T-helper 1 cell (primary cell): ENCODE measurements at regions not wholly inside any gene's neighbourhood (a gene's known extent, or its start where the extent isn't known, plus 50 kb on each side); places are given as distances from the start of the nearest gene placed in this dataset.

Source experiments
- DNase-seq, 5 donors: peaks; one replicate each; pipeline ENCODE4 v3.0.0-alpha.2; 2012 to 2020

GRCh38 chr3:28109829-28110228 is 131.6 kb upstream of the CMC1 start:
- no peak for DNase-seq

GRCh38 chr3:28110869-28111268 is 130.6 kb upstream of the CMC1 start:
- no peak for DNase-seq

DNA sequence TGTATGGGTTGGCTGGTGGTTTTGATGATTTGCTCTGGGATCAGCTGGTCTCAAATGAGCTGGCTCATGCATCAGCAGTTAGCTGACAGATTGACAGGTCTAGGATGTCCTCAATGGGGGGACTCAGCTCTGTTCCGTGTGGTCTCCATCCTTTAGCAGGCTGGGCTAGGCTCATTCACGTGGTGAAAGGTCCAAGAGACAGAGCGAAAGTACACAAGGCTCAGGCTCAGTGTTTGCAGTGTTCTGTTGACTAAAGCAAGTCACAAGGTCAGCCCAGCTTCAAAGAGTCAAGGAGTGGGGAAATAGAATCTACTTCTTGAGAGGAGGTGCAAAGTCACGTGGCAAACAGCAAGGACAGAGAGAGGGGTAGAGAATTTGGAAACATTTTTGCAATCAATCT is 126.5 kb upstream of the CMC1 start:
- DNase-seq: no peak

- no peak for DNase-seq
Observed at GRCh38 chr3:28115316-28115715, 126.1 kb upstream of the CMC1 start.

- DNase-seq: no peak
Observed at GRCh38 chr3:28117598-28117997, 123.8 kb upstream of the CMC1 start.

DNA sequence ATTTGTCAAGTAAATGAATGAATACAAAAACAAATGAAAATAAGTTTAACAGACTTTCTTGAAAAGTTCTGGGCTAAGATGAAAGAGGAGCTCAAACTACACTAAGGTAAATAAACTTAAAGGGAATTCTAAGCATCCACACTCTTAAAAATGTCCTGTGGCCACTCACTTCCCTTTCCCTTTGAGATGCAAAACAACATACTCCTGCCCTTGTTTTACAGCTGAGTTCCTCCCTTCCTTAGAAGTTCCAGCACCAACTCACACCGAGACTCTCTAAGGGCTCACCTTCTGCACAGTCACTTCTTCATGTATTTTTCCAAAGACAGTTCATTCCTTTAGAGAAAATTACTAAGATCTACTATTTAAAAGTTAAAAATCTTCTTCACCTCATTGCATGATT is 123.3 kb upstream of the CMC1 start:
- DNase-seq: no peak

DNA sequence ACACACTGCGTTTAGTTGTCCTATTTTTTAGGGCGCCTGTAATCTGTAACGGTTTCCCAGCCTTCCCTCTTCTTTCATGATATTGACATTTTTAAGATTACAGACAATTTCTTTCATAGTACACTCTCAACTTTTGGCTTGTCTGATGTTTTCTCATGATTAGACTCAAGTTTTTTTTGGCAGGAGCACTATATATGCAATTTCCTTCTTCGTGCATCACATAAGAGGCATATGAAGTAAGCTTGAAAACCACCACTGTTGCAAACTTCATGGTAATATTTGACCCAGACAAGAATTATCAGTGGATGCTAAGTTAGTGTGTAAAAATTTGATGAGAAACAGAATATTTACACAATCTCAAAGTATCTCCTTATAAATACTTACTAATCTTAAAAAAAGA is 119.2 kb upstream of the CMC1 start:
- no peak for DNase-seq

DNA sequence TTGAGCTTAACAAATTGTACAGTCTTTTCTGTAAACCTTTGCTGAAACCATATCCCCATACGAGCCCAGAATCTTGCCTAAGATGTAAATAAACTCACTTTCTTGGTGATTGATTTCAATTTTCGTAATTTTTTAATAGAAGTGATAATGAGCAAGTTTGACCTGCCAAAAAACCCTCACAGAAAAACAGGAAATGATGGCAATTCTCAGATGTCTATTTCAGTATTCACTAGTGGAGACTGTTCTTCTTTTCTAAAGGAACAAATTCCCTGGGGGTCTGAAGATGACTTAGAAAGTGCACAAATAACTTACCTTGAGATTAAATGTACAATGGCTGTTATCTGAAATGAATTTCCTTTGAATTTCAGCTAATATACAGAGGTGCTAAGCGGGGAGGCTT is 116.5 kb upstream of the CMC1 start:
- DNase-seq: no peak

GRCh38 chr3:28125342-28125741 is 116.1 kb upstream of the CMC1 start:
- no peak for DNase-seq

- no peak for DNase-seq
Observed at GRCh38 chr3:28130836-28131235, 110.6 kb upstream of the CMC1 start.

DNA sequence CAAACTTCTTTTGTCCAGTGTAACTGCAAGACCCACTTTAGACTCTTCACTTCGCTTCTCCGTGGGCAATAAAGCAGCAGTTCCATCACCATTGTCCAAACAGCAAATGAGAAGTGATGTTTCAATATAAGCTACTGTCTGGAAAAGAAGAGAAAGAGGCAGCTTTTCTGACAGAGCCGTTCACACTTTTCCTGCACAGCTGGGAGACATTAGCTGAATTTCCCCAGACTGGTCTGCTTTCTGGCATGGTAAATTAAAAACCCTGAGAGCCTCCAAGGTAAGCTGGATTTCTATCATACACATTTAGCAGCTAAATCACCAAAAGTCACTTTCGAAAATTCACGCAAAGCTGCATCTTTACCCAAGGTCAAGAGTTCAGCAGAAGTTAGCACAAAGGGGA is 108.5 kb upstream of the CMC1 start:
- DNase-seq: no peak

GRCh38 chr3:28134198-28134597 is 107.2 kb upstream of the CMC1 start:
- DNase-seq: no peak

GRCh38 chr3:28134792-28135375 is 106.5 kb upstream of the CMC1 start:
- no peak for DNase-seq

DNA sequence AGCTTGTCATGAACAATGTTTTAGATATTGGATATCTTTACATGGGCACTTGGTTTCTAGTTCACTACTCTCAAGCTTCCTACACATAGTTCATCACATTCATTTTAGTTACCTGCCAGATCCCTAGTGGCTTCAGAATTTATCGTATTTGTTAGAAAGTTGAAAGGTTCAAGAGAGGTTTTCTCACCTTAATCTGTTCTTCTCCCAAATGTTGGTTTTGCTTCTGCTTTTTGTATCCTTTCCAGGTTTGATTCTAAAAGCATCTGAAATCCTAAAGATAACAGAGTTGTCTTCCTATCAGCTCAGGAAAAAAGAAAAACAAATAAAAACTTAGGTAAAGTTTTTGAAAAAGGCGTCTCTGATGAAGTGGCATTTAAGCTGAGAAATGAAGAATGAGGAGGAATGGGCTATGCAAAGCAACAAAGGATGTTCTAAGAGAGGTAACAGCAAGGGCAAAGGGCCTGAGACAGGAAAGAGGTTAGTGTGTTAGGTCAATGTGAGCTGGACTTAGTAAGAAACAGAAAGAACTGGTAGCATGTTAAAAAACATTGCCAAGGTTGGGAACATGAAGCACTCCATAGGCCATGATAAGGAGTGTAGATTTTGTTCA is 104.7 kb upstream of the CMC1 start:
- DNase-seq: no peak

DNA sequence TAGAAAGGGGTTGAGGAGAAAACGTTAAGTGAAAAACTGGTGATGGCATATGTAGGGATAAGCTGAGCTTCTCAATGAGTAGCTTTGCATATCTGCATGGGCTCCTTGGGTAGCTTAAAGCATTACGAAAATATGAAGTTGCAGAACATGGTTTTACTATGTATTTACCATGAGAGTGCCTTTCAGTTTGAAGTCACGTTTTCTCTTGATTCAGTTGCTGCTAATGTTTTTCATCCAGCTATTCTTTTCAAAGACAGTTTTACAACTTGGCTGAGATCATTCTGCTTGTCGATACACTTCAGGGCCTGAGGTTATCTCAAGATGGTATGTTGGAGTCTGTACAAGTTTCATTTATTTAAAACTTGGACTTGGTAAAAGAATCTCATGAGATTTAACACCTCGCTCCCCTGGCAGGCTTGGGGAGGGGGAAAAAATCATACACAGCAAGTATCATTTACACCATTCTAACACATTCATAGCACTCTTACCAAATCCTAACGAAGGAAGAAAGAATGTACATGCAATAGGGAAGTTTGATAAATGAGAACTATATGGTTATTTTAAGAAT is 103.3 kb upstream of the CMC1 start:
- DNase-seq: no peak

DNA sequence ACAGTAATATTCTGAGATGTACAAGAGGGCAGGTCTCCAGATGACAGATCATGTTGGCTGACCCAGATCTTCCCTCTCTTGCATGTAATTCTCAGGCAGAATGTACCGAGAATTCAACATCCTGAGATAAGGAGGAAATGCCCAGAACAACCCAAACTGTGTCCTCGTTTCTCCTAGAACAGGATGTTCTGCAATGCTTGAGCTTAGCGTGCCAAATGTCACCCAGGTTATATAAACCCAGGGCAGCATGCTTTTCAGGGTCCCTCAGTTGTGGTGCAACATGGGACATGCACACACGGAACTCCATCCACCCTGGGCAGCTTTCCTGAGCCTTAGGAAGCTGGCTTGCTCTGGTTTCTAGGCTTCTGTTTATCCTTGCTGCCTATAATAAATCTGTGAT is 102.1 kb upstream of the CMC1 start:
- DNase-seq: no peak

GRCh38 chr3:28139967-28140634 is 101.3 kb upstream of the CMC1 start:
- DNase-seq: no peak

DNA sequence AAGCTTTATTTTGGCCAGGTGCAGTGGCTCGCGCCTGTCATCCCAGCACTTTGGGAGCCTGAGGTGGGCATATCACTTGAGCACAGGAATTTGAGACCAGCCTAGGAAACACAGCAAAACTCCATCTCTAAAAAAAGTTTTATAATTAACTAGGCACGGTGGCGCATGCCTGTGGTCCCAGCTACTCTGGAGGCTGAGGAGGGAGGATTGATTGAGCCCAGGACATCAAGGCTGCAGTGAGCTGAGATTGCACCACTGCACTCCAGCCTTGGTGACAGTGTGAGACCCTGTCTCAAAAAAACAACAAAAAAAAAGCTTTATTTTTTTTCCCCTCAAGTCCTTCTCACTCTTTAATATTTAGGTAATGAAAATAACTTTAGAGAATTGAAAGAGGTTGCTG is 100.8 kb upstream of the CMC1 start:
- DNase-seq: no peak

DNA sequence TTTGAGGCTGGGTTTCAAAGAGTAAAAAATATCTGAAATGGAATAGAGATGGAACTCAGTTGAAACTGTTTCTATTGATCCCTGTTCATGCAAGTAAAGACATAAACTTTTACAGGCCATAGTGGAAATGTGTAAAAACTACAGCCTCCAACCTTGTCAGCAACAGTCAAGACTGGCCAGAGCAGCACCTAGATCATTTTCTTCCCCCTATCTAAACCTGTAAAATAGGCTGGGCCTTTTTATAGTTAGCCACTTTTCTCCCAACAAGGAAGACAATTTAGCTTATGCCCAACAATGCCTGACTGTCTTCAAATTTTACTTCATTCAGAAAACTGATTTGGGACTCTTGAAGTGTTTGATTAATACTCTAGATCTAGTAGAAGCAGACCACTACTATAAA is 91.5 kb upstream of the CMC1 start:
- DNase-seq: no peak

- DNase-seq: no peak
Observed at GRCh38 chr3:28150465-28151206, 90.8 kb upstream of the CMC1 start.

DNA sequence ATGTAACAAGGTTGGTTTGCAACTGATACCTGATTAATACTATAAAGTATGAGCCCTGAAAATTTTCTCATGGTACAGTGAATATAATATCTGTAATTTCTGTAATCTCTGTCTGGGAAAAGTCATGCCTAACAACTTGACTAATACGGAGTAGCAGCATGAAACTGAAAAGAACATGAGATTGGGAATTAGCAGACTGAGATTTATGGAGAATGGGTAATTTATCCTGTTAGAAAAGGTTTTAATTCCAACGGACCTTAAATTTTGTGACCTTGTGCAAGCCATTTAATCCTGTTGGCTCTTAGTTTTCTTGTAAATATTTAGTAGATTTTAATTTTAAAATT is 90.2 kb upstream of the CMC1 start:
- no peak for DNase-seq

DNA sequence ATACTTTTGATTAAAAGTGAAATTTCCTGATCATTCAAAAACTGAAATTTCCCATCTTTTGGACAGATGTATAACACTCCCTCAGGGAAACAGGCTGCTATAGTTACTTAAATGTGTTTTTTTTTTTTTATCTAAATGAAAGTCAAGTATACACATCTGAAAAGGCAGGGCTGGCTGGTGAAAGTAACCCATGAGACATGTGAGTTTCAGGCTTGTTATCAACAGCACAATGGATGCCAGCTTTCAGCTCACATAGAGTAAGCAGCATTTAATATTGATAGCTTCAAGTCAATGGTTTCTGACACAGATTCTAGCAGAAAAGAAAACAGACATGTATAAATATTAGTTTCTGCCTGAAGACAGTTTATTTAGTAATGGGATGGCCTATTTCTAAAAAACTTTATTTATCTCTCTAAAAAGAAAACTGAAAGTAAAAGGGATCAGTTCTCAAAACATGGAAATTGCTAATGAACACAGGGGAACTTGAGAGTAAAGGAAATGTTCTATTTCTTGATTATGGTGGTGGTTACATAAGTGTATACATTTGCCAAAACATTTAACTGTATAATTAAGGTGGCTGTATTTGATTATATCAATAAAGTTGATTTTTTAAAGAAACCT is 89.7 kb upstream of the CMC1 start:
- peak in 1 of 5 donors; percentile 6 for DNase-seq

DNA sequence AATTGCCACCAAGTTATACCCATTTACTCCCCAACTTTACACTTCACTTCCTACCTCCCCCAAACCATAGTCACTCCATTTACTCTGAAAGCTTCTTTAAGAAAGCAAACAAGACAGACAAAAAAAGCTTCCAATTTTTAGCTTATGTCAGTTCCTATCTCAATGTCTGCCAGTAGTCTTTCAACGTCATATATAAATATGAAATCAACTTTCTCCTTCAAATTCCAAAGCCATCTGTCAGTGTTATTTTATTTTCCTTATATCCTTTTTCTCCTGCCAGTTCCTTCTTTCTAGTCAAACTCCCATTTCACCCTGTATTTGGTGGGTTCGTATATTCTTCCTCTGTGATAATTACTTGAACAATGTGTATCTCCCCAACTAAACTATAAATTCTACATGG is 85.8 kb upstream of the CMC1 start:
- DNase-seq: no peak
